Panc1 (cell line): ENCODE measurements at regions not wholly inside any gene's neighbourhood (a gene's known extent, or its start where the extent isn't known, plus 50 kb on each side); places are given as distances from the start of the nearest gene placed in this dataset.

Source experiments
- ATAC-seq: fragments of 200-7000 bp; cut with Tn5 transposase; 2 replicates; pipeline ENCODE4 v1.9.1; 2020; ENCODE audit warnings: mild to moderate bottlenecking, moderate library complexity
- BruUV-seq: library from RNA; stranded (reverse); fragments of 400-500 nt; replicated peaks from 2 replicates; lab custom pipeline; 2021; lab: Mats Ljungman, UMichigan
- CTCF ChIA-PET: fragments of 300-600 bp; sonication (Branson Sonifier 250); formaldehyde crosslinking; loops from one replicate; lab custom pipeline; 2022; ENCODE audit warnings: antibody characterized with exemption; lab: Charles Lee
- POLR2A ChIA-PET: fragments of 300-600 bp; sonication (Branson Sonifier 250); formaldehyde crosslinking; loops from one replicate; lab custom pipeline; 2022; ENCODE audit warnings: antibody characterized with exemption; lab: Charles Lee
- DNase-seq: peaks from one replicate; pipeline ENCODE4 v3.0.0-alpha.2; 2010; ENCODE audit warnings: low read depth, low spot score
- H3K27ac ChIP-seq: 2 replicates; pipeline ENCODE4 v1.5.1; 2011; ENCODE audit warnings: mild to moderate bottlenecking, low read length, inconsistent platforms
- H3K27me3 ChIP-seq: fragments of 200-500 bp; sonication (Bioruptor generic); 2 replicates; pipeline ENCODE4 v1.6.0; 2014; ENCODE audit warnings: low read length, inconsistent platforms; ENCODE audit not compliant: control insufficient read depth, insufficient read depth
- H3K36me3 ChIP-seq: fragments of 200-500 bp; sonication (Bioruptor generic); 2 replicates; pipeline ENCODE4 v1.5.1; 2014; ENCODE audit warnings: inconsistent platforms, mild to moderate bottlenecking, low read length, moderate library complexity; ENCODE audit not compliant: control insufficient read depth, insufficient read depth
- H3K4me1 ChIP-seq: 2 replicates; pipeline ENCODE4 v1.5.1; 2011; ENCODE audit warnings: inconsistent platforms, mild to moderate bottlenecking, low read length, moderate library complexity; ENCODE audit not compliant: control insufficient read depth, insufficient read depth
- H3K4me3 ChIP-seq, 2 experiments: 2 replicates each; pipeline ENCODE4 v1.5.1; 2011 to 2012; ENCODE audit warnings: low read depth in 2 of 2, low read length in 2 of 2, mild to moderate bottlenecking in 2 of 2, inconsistent platforms in 1 of 2, moderate library complexity in 1 of 2
- H3K9me3 ChIP-seq: fragments of 200-500 bp; sonication (Bioruptor generic); 2 replicates; pipeline ENCODE4 v1.5.1; 2014; ENCODE audit warnings: low read depth, mild to moderate bottlenecking, inconsistent platforms, low read length, moderate library complexity; ENCODE audit not compliant: control insufficient read depth, insufficient read depth
- POLR2AphosphoS5 ChIP-seq: IDR thresholded peaks from 2 replicates; pipeline ENCODE4 v1.6.1; 2012; ENCODE audit warnings: mild to moderate bottlenecking, low read depth, low read length, moderate library complexity
- SIN3A ChIP-seq: IDR thresholded peaks from 2 replicates; pipeline ENCODE4 v1.6.1; 2012; ENCODE audit warnings: low read depth, mild to moderate bottlenecking, low read length, moderate library complexity, borderline replicate concordance; ENCODE audit not compliant: insufficient read depth
- TCF7L2 ChIP-seq: IDR thresholded peaks from 2 replicates; pipeline ENCODE4 v1.6.1; 2011; ENCODE audit warnings: mild to moderate bottlenecking, low read depth, low read length, inconsistent platforms
- in situ Hi-C: cut with HindIII; loops from 2 replicates; pipeline ENCODE4 v1.10.0; 2016; ENCODE audit warnings: low sequenced_read_pairs, low pct_unique_long_range_greater_than_20kb
- intact Hi-C: fragments of 100-400 bp; cut with micrococcal nuclease; formaldehyde crosslinking; loops from one replicate; pipeline ENCODE4 v1.10.0; 2022; ENCODE audit not compliant: unreplicated experiment
- TF ChIP-seq, protein P1 (sequence below), 2 experiments: IDR thresholded peaks; 2 replicates each; pipeline ENCODE4 v1.6.1; 2011 to 2012; ENCODE audit warnings: low read depth in 2 of 2, control low read depth in 1 of 2, low read length in 1 of 2, mild to moderate bottlenecking in 1 of 2, moderate library complexity in 1 of 2; ENCODE audit not compliant: insufficient read depth in 1 of 2
- TF ChIP-seq, protein P2 (sequence below): fragments of 450-650 bp; IDR thresholded peaks from 2 replicates; pipeline ENCODE4 v1.5.1; 2017; ENCODE audit warnings: mild to moderate bottlenecking

DNA sequence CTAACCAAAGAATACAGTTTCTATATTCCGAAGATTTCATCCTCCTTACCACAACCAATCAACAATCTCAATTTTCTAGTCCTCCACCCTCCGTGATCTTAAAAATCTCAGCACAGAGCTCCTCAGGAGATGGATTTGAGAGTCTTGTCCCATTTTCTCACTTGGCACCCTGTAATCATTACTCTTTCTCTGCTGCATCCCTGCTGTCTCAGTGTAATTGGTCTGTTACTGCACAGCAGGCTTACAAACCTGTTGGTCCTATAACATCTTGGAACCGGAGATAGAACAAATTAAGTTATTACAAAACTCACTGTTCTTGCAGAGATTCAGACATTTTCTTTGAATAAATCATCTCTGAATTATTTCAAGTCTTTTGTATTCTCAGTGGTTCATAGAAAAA, 1227.2 kb downstream of the JRKL start:
- intact Hi-C loops: no loop called here

DNA sequence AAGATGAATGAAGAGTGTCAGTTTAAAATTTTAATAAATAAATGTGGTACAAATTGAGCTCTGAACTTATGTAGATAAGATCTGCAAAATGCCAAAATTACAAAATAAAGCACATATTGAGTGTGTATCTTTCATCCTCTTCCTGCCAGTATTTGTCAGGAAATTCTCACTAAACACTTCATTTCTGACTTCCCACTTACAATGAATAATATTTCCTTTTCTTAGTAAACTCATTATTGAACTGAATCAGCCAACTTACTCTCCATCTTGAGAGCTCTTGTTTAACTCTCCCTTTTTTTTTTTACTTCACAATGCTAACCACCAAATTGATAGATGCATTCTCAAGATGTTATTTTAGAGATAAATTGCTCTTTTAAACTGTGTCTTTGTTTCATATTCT, 1230.2 kb downstream of the JRKL start:
- H3K36me3 ChIP-seq: no peaks in the 10 kb centered on the region
- H3K4me1 ChIP-seq: no peaks in the 10 kb centered on the region
- no peak overlapping the region for H3K4me3 ChIP-seq
- ChIA-PET CTCF (no interaction called here), POLR2A (interaction anchor here (0.6 kb wide), 1 partner anchor 45 kb away, joined by 3 read pairs; no protein-coding TSS in a partner anchor)
- H3K27ac ChIP-seq: no peak overlapping the region
- no peaks in the 10 kb centered on the region for H3K27me3 ChIP-seq
- DNase-seq (no peak), ATAC-seq (no peak)
- BruUV-seq: no TSS peak
- no peaks in the 10 kb centered on the region; the same call in 1 of the 2 replicates for H3K9me3 ChIP-seq
- in situ Hi-C loops (no loop called here), intact Hi-C loops (no loop called here)
- TF ChIP-seq SIN3A: no peak
- no peak for TF ChIP-seq POLR2AphosphoS5
- TF ChIP-seq TCF7L2: no peak
- TF ChIP-seq, protein P1, sequence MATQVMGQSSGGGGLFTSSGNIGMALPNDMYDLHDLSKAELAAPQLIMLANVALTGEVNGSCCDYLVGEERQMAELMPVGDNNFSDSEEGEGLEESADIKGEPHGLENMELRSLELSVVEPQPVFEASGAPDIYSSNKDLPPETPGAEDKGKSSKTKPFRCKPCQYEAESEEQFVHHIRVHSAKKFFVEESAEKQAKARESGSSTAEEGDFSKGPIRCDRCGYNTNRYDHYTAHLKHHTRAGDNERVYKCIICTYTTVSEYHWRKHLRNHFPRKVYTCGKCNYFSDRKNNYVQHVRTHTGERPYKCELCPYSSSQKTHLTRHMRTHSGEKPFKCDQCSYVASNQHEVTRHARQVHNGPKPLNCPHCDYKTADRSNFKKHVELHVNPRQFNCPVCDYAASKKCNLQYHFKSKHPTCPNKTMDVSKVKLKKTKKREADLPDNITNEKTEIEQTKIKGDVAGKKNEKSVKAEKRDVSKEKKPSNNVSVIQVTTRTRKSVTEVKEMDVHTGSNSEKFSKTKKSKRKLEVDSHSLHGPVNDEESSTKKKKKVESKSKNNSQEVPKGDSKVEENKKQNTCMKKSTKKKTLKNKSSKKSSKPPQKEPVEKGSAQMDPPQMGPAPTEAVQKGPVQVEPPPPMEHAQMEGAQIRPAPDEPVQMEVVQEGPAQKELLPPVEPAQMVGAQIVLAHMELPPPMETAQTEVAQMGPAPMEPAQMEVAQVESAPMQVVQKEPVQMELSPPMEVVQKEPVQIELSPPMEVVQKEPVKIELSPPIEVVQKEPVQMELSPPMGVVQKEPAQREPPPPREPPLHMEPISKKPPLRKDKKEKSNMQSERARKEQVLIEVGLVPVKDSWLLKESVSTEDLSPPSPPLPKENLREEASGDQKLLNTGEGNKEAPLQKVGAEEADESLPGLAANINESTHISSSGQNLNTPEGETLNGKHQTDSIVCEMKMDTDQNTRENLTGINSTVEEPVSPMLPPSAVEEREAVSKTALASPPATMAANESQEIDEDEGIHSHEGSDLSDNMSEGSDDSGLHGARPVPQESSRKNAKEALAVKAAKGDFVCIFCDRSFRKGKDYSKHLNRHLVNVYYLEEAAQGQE (IDR thresholded peaks at IDR 0.05; ENCODE audit: insufficient read depth in 1 of 2, low read depth in 2 of 2, low read length in 1 of 2): no peak
- TF ChIP-seq, protein P2, sequence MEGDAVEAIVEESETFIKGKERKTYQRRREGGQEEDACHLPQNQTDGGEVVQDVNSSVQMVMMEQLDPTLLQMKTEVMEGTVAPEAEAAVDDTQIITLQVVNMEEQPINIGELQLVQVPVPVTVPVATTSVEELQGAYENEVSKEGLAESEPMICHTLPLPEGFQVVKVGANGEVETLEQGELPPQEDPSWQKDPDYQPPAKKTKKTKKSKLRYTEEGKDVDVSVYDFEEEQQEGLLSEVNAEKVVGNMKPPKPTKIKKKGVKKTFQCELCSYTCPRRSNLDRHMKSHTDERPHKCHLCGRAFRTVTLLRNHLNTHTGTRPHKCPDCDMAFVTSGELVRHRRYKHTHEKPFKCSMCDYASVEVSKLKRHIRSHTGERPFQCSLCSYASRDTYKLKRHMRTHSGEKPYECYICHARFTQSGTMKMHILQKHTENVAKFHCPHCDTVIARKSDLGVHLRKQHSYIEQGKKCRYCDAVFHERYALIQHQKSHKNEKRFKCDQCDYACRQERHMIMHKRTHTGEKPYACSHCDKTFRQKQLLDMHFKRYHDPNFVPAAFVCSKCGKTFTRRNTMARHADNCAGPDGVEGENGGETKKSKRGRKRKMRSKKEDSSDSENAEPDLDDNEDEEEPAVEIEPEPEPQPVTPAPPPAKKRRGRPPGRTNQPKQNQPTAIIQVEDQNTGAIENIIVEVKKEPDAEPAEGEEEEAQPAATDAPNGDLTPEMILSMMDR: no peak

More for the DNA sequence above, 1227.2 kb downstream of the JRKL start:
- no peaks in the 10 kb centered on the region for H3K4me1 ChIP-seq
- POLR2A ChIA-PET: no interaction called here
- BruUV-seq: no TSS peak
- no peak overlapping the region for H3K27ac ChIP-seq
- H3K36me3 ChIP-seq: no peaks in the 10 kb centered on the region
- no peak for ATAC-seq
- H3K27me3 ChIP-seq: no peaks in the 10 kb centered on the region
- H3K9me3 ChIP-seq: no peaks in the 10 kb centered on the region; the same call in 1 of the 2 replicates
- H3K4me3 ChIP-seq: no peak overlapping the region
- TF ChIP-seq POLR2AphosphoS5 (no peak), TCF7L2 (no peak), SIN3A (no peak)
- TF ChIP-seq, protein P2: no peak
- TF ChIP-seq, protein P1 (IDR thresholded peaks at IDR 0.05; ENCODE audit: insufficient read depth in 1 of 2, low read depth in 2 of 2, low read length in 1 of 2): no peak
- in situ Hi-C loops: no loop called here
- CTCF ChIA-PET: no interaction called here
- DNase-seq: no peak
